Tibial nerve (tissue), 3 donors: ENCODE measurements at regions not wholly inside any gene's neighbourhood (a gene's known extent, or its start where the extent isn't known, plus 50 kb on each side); places are given as distances from the start of the nearest gene placed in this dataset.

Source experiments
- EP300 ChIP-seq, 2 donors: sonication (generic); formaldehyde crosslinking; IDR thresholded peaks; one replicate each; pipeline ENCODE4 v1.6.1; 2017; ENCODE audit warnings: antibody characterized with exemption in 2 of 2, mild to moderate bottlenecking in 1 of 2
- POLR2A ChIP-seq, 2 donors: fragments of 450-650 bp; IDR thresholded peaks; one replicate each; pipeline ENCODE4 v1.6.1; 2017; ENCODE audit warnings: antibody characterized with exemption in 2 of 2, mild to moderate bottlenecking in 2 of 2, moderate library complexity in 2 of 2

- no peak for TF ChIP-seq POLR2A (IDR thresholded peaks at IDR 0.05)
- no peak for TF ChIP-seq EP300 (IDR thresholded peaks at IDR 0.05)
These were observed 667.4 kb upstream of the NRP1 start for GRCh38 chr10:34001831-34002230.
